Stimulated activated CD8-positive, alpha-beta memory T cell treated with anti-CD3 and anti-CD28 coated beads, Interleukin-15, amount 100 ng/mL, for 48 hours (primary cell): ENCODE measurements at regions not wholly inside any gene's neighbourhood (a gene's known extent, or its start where the extent isn't known, plus 50 kb on each side); places are given as distances from the start of the nearest gene placed in this dataset.
A peak's percentile ranks its signal among the peaks of the same experiment; 100 is the strongest.

Experiments
- DNase-seq, 2 donors: peaks; one replicate each; pipeline ENCODE4 v3.0.0-alpha.2; 2020; ENCODE audit warnings: low read depth in 2 of 2

DNA sequence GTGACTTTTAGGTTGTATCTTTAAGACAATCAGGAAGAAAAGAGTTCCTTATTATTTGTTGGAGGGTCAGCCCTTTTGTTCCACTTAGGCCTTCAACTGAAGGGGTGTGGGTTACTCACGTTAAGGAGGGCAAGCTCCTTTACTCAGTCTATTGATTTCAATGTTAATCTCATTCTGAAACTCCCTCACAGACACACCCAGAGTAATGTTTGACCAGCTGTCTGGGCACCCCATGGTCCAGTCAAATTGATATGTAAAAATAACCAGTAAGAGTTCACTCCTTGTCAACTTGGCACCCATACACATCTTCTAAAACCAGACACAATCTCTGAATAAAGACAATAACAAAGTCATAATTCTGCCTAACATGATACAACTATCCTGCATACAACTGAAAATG lies 292.9 kb downstream of the KLF5 start:
- DNase-seq = no peak

GRCh38 chr13:73341748-73342147 lies 282.9 kb downstream of the KLF5 start:
- DNase-seq = no peak

- no peak for DNase-seq
Observed at GRCh38 chr13:73340069-73340468, 281.3 kb downstream of the KLF5 start.

GRCh38 chr13:73339086-73339485 lies 280.3 kb downstream of the KLF5 start:
- DNase-seq = no peak

DNA sequence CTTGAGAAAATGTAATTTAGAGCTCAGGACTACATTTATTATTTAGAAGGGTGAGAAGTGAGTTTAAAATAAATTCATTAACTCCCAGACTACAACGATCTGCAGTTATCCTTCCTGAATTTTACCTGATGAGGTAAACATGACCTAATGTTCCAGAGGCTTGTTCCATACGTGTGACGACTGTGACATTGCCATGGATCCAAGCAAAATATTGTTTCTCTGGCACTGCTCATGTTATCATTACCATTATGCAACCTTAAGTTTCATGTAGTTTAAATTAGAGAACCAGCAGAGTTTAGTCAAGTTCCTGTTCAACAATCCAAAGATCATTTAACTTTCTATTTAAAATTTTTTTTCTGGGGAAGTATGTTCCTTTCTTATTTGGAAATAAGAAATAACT lies 279.6 kb downstream of the KLF5 start:
- DNase-seq = no peak

DNA sequence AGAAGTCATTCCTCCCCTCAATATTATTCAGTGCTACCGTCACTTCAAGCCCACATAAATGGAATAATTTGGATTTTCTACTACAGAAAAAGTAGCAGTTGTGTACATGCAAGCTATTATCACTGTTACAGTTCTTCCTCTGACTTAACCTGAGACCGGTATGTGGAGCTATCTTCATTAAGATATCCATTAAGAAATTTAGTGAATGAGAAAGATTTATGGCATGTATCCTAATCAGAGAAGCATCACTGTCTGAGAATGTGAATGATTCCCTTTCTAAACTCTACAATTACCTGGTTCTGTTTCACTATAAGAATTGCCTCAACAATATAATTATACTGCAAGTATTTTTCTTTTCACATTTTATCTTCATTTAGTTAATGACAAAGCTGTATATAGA lies 278.7 kb downstream of the KLF5 start:
- DNase-seq = no peak

- no peak for DNase-seq
Observed at GRCh38 chr13:73336773-73337172, 278.0 kb downstream of the KLF5 start.

GRCh38 chr13:73335944-73336343 lies 277.1 kb downstream of the KLF5 start:
- DNase-seq = no peak

DNA sequence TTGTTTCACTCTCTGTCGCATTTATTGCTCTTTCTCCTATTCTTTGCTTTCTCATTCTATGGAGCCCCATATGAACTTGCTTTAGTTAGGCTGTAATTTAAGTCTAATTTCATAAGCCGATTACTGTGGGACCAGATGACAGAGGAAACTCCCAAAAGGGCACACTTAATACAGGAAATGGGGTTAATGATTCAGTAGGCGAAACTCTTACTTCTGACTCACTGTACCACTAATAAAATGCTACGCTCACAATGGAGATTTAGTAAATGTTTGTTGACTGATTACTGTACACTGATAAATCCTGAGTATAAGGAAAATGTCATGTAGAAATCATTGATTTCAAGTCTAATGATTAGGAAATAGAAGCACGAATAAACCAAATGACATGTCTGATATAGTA lies 276.4 kb downstream of the KLF5 start:
- no peak for DNase-seq

DNA sequence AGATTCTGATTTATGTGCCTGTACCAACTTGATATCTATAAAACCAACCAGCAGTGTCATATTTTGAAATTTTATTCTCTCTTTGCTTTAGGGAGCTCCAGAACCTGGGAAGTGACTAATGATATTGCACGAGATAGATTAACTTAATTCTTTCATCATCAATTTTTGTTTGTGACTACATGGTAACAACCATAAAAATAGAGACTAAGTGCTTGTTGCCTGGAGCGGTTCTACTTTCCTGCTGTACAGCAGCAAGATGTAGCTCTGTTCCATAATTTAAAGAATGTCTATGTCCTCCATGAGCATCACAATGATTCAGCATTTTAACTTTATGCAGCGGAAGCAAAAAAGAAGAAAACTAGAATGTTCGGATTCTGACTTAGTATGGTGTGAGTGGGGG lies 275.6 kb downstream of the KLF5 start:
- no peak for DNase-seq

- DNase-seq = no peak
Observed at GRCh38 chr13:73331556-73331955, 272.8 kb downstream of the KLF5 start.

GRCh38 chr13:73329355-73329754 lies 270.6 kb downstream of the KLF5 start:
- no peak for DNase-seq

- DNase-seq = no peak
Observed at GRCh38 chr13:73327579-73327978, 268.8 kb downstream of the KLF5 start.

GRCh38 chr13:73325723-73326558 lies 267.1 kb downstream of the KLF5 start:
- no peak for DNase-seq

GRCh38 chr13:73324842-73325722 lies 266.3 kb downstream of the KLF5 start:
- no peak for DNase-seq

DNA sequence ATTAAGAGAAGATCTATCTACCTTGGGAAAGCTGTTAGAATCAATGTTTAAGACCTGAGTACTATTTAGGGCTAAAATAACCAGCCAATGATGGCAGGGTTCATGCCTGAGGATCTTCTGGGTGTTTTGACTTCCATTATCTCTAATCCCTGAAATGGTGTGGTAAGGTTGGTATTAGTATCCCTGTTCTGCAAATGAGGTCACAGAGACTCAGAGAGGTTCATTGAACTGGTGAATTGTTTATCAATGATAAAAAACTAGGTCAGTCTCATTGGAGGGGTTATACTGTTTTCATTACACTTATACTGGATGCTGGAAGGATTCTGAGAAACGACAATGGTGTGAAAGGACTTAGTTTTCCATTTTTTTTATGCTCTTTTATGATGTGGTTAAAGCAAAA lies 264.8 kb downstream of the KLF5 start:
- no peak for DNase-seq

DNA sequence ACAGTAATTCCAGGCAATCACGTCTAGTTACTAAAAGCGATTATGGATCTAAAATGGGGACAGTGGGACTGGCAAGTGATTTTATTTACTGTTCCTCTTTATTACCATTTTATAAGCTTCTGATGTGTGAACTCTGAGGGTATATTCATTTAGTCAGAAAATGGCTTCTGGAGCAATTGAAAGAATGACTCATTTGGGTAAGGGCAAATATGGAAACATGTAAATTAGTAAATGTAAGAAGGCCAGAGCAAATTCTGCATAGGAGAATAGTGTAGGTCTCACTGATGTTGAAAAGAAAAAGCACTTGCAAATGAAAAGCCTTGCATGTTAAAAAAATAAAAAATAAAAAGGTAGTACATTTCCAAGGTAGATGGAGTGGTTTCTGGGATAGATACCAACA lies 262.2 kb downstream of the KLF5 start:
- DNase-seq = no peak

GRCh38 chr13:73317140-73317539 lies 258.3 kb downstream of the KLF5 start:
- no peak for DNase-seq

- no peak for DNase-seq
Observed at GRCh38 chr13:73310366-73310765, 251.6 kb downstream of the KLF5 start.

DNA sequence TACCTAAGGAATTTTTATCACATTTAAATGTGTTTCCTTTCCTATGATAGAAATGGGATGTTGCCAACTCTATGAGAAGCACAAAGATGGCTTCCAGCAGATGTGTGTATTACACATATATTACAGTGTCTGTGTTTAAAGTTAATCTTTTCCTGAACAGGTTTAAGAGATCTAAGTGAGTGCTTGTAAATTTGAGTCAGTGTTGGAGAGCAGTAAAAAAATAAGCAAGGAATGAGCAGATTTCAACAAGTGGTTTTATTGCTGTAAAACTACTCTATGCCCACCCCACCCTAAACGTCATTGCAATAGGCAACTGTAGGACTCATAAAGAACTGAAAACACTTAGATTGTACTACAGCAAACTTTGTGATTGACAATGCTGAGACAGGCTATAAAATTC lies 248.7 kb downstream of the KLF5 start:
- DNase-seq = no peak

DNA sequence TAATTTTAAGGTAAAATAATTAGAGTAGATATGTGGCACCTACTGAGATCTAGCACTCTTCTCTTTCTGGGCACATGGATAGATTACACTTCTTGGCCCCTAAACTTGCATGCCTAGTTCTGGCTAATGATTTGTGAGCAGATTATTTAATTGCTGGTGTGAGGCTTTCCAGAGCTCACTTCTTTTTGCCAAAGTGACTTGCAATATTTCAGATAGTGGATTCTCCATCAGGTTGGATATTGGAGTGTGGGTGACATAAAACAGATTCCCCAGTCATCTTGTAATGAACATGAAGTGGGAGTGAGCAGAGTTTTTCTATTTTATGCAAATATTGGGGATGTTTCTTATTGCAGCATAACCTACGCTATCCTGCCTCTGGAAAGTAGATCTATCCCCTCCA lies 247.9 kb downstream of the KLF5 start:
- DNase-seq = no peak

GRCh38 chr13:73304442-73304841 lies 245.6 kb downstream of the KLF5 start:
- no peak for DNase-seq

DNA sequence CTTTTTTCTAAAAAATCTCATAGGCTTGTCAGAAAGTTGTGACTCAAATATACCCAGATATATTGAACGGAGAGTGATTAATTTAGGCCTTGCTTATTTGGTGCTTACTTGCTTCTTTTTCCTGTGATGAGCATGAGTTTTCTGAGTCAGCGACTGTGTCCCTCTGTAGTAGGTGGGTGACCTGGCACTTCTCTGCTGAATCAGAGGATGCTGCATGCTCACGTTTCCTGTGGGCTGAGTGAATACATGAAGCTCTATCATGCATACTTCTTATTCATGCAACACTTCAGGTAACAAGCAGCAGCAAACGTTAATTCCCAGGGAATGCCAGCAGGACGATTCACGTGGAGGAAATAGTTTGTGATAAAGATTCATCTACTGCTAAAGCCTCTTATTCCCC lies 245.0 kb downstream of the KLF5 start:
- peak in 1 of 2 donors; percentile 41 for DNase-seq
